GM12801 (cell line): ENCODE measurements at regions not wholly inside any gene's neighbourhood (a gene's known extent, or its start where the extent isn't known, plus 50 kb on each side); places are given as distances from the start of the nearest gene placed in this dataset.

ENCODE experiments used
- TF ChIP-seq, protein P1 (sequence below): IDR thresholded peaks from one replicate; pipeline ENCODE4 v1.5.1; 2011; ENCODE audit warnings: control low read depth; ENCODE audit not compliant: insufficient read length; ENCODE audit errors: extremely low read depth

- TF ChIP-seq, protein P1, sequence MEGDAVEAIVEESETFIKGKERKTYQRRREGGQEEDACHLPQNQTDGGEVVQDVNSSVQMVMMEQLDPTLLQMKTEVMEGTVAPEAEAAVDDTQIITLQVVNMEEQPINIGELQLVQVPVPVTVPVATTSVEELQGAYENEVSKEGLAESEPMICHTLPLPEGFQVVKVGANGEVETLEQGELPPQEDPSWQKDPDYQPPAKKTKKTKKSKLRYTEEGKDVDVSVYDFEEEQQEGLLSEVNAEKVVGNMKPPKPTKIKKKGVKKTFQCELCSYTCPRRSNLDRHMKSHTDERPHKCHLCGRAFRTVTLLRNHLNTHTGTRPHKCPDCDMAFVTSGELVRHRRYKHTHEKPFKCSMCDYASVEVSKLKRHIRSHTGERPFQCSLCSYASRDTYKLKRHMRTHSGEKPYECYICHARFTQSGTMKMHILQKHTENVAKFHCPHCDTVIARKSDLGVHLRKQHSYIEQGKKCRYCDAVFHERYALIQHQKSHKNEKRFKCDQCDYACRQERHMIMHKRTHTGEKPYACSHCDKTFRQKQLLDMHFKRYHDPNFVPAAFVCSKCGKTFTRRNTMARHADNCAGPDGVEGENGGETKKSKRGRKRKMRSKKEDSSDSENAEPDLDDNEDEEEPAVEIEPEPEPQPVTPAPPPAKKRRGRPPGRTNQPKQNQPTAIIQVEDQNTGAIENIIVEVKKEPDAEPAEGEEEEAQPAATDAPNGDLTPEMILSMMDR: no peak
Measured at GRCh38 chr4:123510221-123510620, 113.6 kb downstream of the SPRY1 start.

DNA sequence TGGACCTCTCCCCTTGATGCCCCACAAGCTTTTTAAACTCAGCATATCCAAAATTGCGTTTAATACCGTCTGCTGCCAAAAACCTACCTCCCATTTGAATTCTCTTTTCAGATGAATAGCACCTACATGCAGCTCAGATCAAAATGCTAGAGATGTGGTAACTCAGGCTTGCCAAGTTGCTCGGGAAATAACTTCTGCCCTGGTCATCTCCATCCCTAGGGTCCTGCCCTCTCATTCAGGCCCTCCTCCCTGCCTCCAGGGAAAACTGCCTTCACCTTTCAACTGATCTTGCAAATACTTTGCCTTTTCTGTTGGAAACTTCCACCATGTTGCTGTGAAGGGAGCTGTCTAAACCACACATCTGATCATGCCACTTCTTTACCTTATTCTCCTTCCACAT is 114.1 kb downstream of the SPRY1 start:
- TF ChIP-seq, protein P1: no peak

DNA sequence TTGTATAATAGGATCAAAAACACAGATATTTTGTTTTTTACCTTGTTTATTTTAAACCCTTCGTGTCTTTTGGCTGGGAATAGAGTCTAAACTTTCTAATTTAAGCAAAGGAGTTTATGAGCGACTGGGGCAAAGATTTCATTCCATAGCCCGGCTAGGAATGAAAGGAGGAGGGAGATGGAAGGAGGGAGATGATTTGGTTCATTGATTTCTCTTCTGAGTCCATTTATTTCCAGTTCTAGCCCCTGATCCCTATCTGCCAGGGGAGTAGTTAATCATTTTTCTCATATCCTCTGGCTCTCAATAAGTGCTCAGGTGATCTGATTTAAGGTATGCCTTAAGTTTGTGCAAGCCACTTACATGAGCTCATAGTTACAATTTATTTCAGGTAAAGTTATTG is 120.0 kb downstream of the SPRY1 start:
- TF ChIP-seq, protein P1: no peak

- TF ChIP-seq, protein P1: no peak
Measured at GRCh38 chr4:123517176-123517575, 120.6 kb downstream of the SPRY1 start.

GRCh38 chr4:123517971-123518370 is 121.4 kb downstream of the SPRY1 start:
- TF ChIP-seq, protein P1: no peak

GRCh38 chr4:123520325-123520724 is 123.7 kb downstream of the SPRY1 start:
- TF ChIP-seq, protein P1: no peak

- TF ChIP-seq, protein P1: no peak
Measured at GRCh38 chr4:123522081-123522480, 125.5 kb downstream of the SPRY1 start.

GRCh38 chr4:123522646-123523045 is 126.1 kb downstream of the SPRY1 start:
- TF ChIP-seq, protein P1: no peak
